PC-3 (cell line): ENCODE measurements at regions not wholly inside any gene's neighbourhood (a gene's known extent, or its start where the extent isn't known, plus 50 kb on each side); places are given as distances from the start of the nearest gene placed in this dataset.

Experiments used
- ATAC-seq: fragments of 200-7000 bp; cut with Tn5 transposase; 2 replicates; pipeline ENCODE4 v1.9.1; 2020; ENCODE audit warnings: mild to moderate bottlenecking, moderate library complexity
- BruUV-seq: library from RNA; stranded (reverse); fragments of 400-500 nt; replicated peaks from 2 replicates; lab custom pipeline; 2021; lab: Mats Ljungman, UMichigan
- CTCF ChIA-PET: fragments of 300-600 bp; sonication (Branson Sonifier 250); formaldehyde crosslinking; loops from one replicate; lab custom pipeline; 2022; ENCODE audit warnings: antibody characterized with exemption; lab: Charles Lee
- POLR2A ChIA-PET: fragments of 300-600 bp; sonication (Branson Sonifier 250); formaldehyde crosslinking; loops from one replicate; lab custom pipeline; 2022; ENCODE audit warnings: antibody characterized with exemption; ENCODE audit not compliant: unreplicated experiment; lab: Charles Lee
- DNase-seq: peaks from one replicate; pipeline ENCODE4 v3.0.0-alpha.2; 2015
- H2AFZ ChIP-seq: fragments of 300-600 bp; sonication (generic); 2 replicates; pipeline ENCODE4 v1.6.0; 2016; ENCODE audit warnings: antibody characterized with exemption, low read length
- H3F3A ChIP-seq: fragments of 300-600 bp; sonication (generic); one replicate; pipeline ENCODE4 v1.6.0; 2017; ENCODE audit warnings: antibody characterized with exemption, low read length, control low read depth, mild to moderate bottlenecking; ENCODE audit not compliant: unreplicated experiment
- H3K27ac ChIP-seq: fragments of 300-600 bp; sonication (generic); 2 replicates; pipeline ENCODE4 v1.5.1; 2016; ENCODE audit warnings: mild to moderate bottlenecking, low read length
- H3K27me3 ChIP-seq: fragments of 300-600 bp; sonication (generic); 2 replicates; pipeline ENCODE4 v1.6.1; 2016; ENCODE audit warnings: low read length, mixed read lengths
- H3K36me3 ChIP-seq: fragments of 300-600 bp; sonication (generic); 2 replicates; pipeline ENCODE4 v1.6.1; 2016; ENCODE audit warnings: low read depth, mixed run types, low read length, mixed read lengths
- H3K4me1 ChIP-seq: fragments of 300-600 bp; sonication (generic); 2 replicates; pipeline ENCODE4 v1.5.1; 2016; ENCODE audit warnings: low read length; ENCODE audit not compliant: insufficient read depth
- H3K4me2 ChIP-seq: fragments of 300-600 bp; sonication (generic); 2 replicates; pipeline ENCODE4 v1.6.0; 2016; ENCODE audit warnings: low read length
- H3K4me3 ChIP-seq: fragments of 300-600 bp; sonication (generic); 2 replicates; pipeline ENCODE4 v1.5.1; 2016; ENCODE audit warnings: mild to moderate bottlenecking, low read length, mixed read lengths
- H3K79me2 ChIP-seq: fragments of 300-600 bp; sonication (generic); 2 replicates; pipeline ENCODE4 v1.6.1; 2017; ENCODE audit warnings: low read length, mixed read lengths
- H3K9ac ChIP-seq: fragments of 300-600 bp; sonication (generic); 2 replicates; pipeline ENCODE4 v1.6.0; 2016; ENCODE audit warnings: mild to moderate bottlenecking, low read length
- H3K9me2 ChIP-seq: fragments of 300-600 bp; sonication (generic); replicated peaks from 2 replicates; pipeline ENCODE4 v1.6.1; 2016; ENCODE audit warnings: mixed run types, low read length, mixed read lengths
- H3K9me3 ChIP-seq: fragments of 300-600 bp; sonication (generic); 2 replicates; pipeline ENCODE4 v1.6.1; 2016; ENCODE audit warnings: low read length, mixed read lengths
- H4K20me1 ChIP-seq: fragments of 300-600 bp; sonication (generic); 2 replicates; pipeline ENCODE4 v1.6.1; 2016; ENCODE audit warnings: low read length, mixed read lengths
- EZH2 ChIP-seq: fragments of 300-600 bp; sonication (generic); IDR thresholded peaks from one replicate; pipeline ENCODE4 v1.6.1; 2017; ENCODE audit warnings: antibody characterized with exemption, mild to moderate bottlenecking, low read length; ENCODE audit not compliant: unreplicated experiment
- EZH2phosphoT487 ChIP-seq: fragments of 300-600 bp; sonication (generic); IDR thresholded peaks from 2 replicates; pipeline ENCODE4 v1.6.1; 2018; ENCODE audit warnings: mild to moderate bottlenecking, antibody characterized with exemption, low read length, borderline replicate concordance
- intact Hi-C: fragments of 100-400 bp; cut with micrococcal nuclease; formaldehyde crosslinking; loops from 2 replicates; pipeline ENCODE4 v1.9.0; 2023
- TF ChIP-seq, protein P1 (sequence below): fragments of 300-600 bp; sonication (generic); conservative IDR thresholded peaks from 2 replicates; pipeline ENCODE4 v1.5.1; 2017; ENCODE audit warnings: antibody characterized with exemption, low read depth, mild to moderate bottlenecking, low read length

DNA sequence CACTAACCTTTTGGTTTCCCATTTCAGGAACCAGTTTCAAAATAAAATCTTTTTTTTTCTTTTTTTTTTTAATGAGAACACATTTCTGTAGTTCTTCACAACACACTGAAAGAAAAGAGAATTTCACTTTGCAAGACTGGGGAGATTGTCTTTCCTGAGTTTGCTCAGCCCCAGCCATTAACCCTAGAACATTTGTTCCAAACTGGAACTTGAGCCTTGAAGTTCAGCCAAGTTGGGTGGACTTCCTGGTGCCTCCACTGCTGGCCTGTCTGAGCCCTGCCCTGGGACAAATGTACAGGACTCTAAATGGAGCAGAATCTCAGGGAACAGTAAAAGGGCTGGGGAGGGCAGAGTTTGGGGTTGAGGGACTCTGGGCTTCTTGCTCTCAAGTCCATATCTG is 196.4 kb upstream of the LPP start:
- no peaks in the 10 kb centered on the region for H3K36me3 ChIP-seq
- intact Hi-C loops = no loop called here
- POLR2A ChIA-PET = interaction anchor here (0.7 kb wide), 1 partner anchor 16 kb away, joined by 3 read pairs; no protein-coding TSS in a partner anchor
- no peaks in the 10 kb centered on the region for H3K9me3 ChIP-seq
- no peak overlapping the region for H3K4me3 ChIP-seq
- no peak overlapping the region for H2AFZ ChIP-seq
- no peaks in the 10 kb centered on the region for H3K9me2 ChIP-seq
- BruUV-seq = no TSS peak
- CTCF ChIA-PET = no interaction called here
- no peaks in the 10 kb centered on the region for H3K79me2 ChIP-seq
- ATAC-seq = no peak
- H4K20me1 ChIP-seq = no peaks in the 10 kb centered on the region
- TF ChIP-seq, protein P1, sequence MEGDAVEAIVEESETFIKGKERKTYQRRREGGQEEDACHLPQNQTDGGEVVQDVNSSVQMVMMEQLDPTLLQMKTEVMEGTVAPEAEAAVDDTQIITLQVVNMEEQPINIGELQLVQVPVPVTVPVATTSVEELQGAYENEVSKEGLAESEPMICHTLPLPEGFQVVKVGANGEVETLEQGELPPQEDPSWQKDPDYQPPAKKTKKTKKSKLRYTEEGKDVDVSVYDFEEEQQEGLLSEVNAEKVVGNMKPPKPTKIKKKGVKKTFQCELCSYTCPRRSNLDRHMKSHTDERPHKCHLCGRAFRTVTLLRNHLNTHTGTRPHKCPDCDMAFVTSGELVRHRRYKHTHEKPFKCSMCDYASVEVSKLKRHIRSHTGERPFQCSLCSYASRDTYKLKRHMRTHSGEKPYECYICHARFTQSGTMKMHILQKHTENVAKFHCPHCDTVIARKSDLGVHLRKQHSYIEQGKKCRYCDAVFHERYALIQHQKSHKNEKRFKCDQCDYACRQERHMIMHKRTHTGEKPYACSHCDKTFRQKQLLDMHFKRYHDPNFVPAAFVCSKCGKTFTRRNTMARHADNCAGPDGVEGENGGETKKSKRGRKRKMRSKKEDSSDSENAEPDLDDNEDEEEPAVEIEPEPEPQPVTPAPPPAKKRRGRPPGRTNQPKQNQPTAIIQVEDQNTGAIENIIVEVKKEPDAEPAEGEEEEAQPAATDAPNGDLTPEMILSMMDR = no peak
- TF ChIP-seq EZH2 = no peak
- no peak for TF ChIP-seq EZH2phosphoT487
- DNase-seq = no peak
- no peak overlapping the region for H3K27ac ChIP-seq
- H3K4me2 ChIP-seq = no peak overlapping the region
- peaks cover 6% of the 10 kb centered on the region; the same call in 1 of the 2 replicates for H3K4me1 ChIP-seq
- no peaks in the 10 kb centered on the region for H3K27me3 ChIP-seq
- no peak overlapping the region for H3K9ac ChIP-seq
- H3F3A ChIP-seq = no peaks in the 10 kb centered on the region

DNA sequence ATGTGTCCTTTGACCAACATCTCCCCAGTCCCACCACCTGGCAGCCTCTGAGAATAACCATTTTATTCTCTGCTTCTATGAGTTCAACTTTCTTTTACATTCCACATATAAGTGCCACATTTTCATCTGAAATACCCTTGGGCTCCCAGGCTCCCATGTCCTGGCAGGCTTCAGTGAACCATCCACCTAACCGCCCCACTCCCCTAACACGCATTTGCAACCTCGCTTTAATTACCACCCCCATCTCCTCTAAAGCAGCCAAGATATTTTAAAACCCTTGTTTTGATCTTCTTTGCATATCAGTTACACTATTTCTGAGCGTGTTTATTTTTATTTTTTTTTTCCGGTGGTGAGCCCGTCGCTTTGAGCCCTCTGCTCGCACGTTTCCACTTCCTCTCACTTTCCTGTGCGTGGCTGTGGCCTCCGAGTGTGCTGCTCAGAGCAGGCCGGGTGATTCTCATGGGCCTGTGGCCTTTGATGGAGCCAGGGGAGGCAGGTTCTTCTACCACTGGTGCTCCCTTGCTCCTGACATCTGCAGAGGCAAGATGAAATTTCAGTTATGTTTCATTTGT is 195.4 kb upstream of the LPP start:
- no peak overlapping the region for H3K4me3 ChIP-seq
- H3K9me2 ChIP-seq = no peaks in the 10 kb centered on the region
- no TSS peak for BruUV-seq
- H3K27me3 ChIP-seq = no peaks in the 10 kb centered on the region
- no peaks in the 10 kb centered on the region for H3F3A ChIP-seq
- no peak overlapping the region for H3K27ac ChIP-seq
- no peaks in the 10 kb centered on the region for H4K20me1 ChIP-seq
- ChIA-PET POLR2A (interaction anchor here (0.6 to 0.7 kb wide), 2 partner anchors 15 to 608 kb away, joined by 3 to 6 read pairs; no protein-coding TSS in a partner anchor), CTCF (no interaction called here)
- DNase-seq = no peak
- H3K36me3 ChIP-seq = no peaks in the 10 kb centered on the region
- no peaks in the 10 kb centered on the region for H3K9me3 ChIP-seq
- no peaks in the 10 kb centered on the region for H3K79me2 ChIP-seq
- no peak for ATAC-seq
- intact Hi-C loops = no loop called here
- no peak overlapping the region for H3K4me2 ChIP-seq
- H3K9ac ChIP-seq = no peak overlapping the region
- peaks cover 6% of the 10 kb centered on the region; the same call in 1 of the 2 replicates for H3K4me1 ChIP-seq
- no peak overlapping the region for H2AFZ ChIP-seq
- TF ChIP-seq, protein P1 = no peak
- no peak for TF ChIP-seq EZH2
- no peak for TF ChIP-seq EZH2phosphoT487

DNA sequence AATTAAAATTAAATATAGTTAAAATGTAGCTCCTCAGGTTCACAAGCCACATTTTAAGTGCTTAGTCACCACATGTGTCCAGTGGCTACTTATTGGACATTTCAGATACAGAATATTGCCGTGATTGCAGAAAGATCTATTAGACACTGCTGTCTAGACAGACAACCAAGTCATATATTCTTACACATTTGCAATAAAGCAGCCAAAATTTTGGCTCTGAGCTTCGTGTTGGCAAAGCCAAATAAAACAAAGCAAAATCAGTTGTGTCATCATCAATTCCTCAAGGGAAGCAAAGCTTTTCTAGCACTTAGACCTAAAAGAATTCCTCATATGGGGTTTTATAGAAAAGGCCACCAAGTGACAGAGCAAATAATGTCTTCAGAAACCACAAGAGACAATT is 193.1 kb upstream of the LPP start:
- Histone ChIP-seq H3K9me2 (no peaks in the 10 kb centered on the region), H3K79me2 (no peaks in the 10 kb centered on the region), H3K27ac (no peak overlapping the region), H4K20me1 (no peaks in the 10 kb centered on the region), H3K4me3 (no peak overlapping the region), H3K4me2 (no peak overlapping the region), H2AFZ (no peak overlapping the region), H3K36me3 (no peaks in the 10 kb centered on the region), H3K27me3 (no peaks in the 10 kb centered on the region), H3K9me3 (no peaks in the 10 kb centered on the region), H3K9ac (no peak overlapping the region), H3F3A (no peaks in the 10 kb centered on the region), H3K4me1 (no peaks in the 10 kb centered on the region)
- DNase-seq (no peak), ATAC-seq (no peak)
- ChIA-PET CTCF (no interaction called here), POLR2A (no interaction called here)
- no TSS peak for BruUV-seq
- TF ChIP-seq, protein P1 = no peak
- TF ChIP-seq EZH2 (no peak), EZH2phosphoT487 (no peak)
- intact Hi-C loops = no loop called here
